RKO (cell line): ENCODE measurements at regions not wholly inside any gene's neighbourhood (a gene's known extent, or its start where the extent isn't known, plus 50 kb on each side); places are given as distances from the start of the nearest gene placed in this dataset.
"Not testable (repeated sequence)": the region's sequence is repeated elsewhere in the genome, so short reads cannot be mapped to it uniquely, and the experiment has no call there.

ENCODE experiments used
- DNase-seq: peaks from one replicate; pipeline ENCODE4 v3.0.0-alpha.2; 2016; ENCODE audit warnings: low spot score

- DNase-seq, result no peak
Observed at GRCh38 chr3:181264486-181264885, 274.9 kb upstream of the DNAJC19 start.

GRCh38 chr3:181253796-181254195, 264.3 kb upstream of the DNAJC19 start:
- DNase-seq, result no peak

DNA sequence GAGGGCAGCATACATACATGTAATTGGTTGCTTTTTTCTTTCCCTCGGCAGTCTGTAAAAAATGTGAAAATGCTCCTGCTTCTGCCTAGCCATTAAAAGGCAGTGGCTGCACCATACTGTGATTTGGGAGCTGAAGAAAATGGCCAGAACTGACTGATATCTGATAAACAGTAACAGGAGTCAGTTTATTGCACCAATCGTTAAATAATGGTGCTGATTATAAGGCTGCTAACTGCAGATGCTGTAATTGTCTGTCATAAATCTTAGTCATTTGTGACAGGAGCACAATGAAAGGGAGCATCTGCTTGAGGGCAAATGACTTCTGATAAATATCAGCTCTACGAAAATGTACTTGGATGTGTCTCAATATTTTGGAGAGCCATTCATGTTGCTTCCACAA, 263.1 kb upstream of the DNAJC19 start:
- no peak for DNase-seq

GRCh38 chr3:181250714-181251113, 261.2 kb upstream of the DNAJC19 start:
- no peak for DNase-seq

DNA sequence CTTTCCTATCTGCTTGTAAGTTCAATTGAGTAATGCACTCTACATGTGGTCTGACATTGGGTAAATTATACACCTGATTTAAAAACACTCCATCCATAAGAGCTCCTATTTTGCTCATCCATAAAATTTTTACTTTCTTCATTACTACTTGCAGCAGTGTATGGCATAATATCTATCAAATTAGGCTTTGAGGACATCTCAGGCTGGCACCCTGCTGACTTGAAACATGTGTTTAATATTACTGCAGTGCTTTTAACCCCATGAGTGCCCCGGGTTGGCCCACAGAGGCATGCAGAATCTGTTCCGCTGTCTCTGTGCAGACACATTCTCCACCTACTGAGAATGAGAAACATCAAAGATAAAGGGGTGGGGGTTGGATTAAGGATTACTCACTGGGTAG, 249.9 kb upstream of the DNAJC19 start:
- no peak for DNase-seq

- DNase-seq, result no peak
Observed at GRCh38 chr3:181230258-181230657, 240.7 kb upstream of the DNAJC19 start.

DNA sequence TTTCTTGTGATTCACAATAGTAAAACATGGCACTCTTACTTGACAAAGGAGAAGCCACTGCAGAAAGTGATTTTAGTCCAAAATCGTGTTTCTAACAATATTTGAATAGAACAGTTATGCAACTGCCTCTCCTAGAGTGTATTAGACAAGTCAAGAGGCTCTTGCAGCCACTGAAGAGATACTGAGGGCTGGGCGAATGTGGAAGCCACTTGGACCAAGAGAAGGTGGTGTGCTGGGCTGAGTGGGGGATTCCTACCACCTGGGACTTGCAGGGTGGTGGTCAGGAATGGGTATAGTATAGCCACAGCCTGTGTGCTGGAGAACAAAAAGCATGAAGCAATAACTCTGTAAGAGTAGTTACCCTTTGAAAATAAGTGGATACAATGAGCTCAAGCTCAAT, 223.8 kb upstream of the DNAJC19 start:
- no peak for DNase-seq

- DNase-seq, result peak; percentile 11
Observed at GRCh38 chr3:181212271-181212670, 222.7 kb upstream of the DNAJC19 start.

DNA sequence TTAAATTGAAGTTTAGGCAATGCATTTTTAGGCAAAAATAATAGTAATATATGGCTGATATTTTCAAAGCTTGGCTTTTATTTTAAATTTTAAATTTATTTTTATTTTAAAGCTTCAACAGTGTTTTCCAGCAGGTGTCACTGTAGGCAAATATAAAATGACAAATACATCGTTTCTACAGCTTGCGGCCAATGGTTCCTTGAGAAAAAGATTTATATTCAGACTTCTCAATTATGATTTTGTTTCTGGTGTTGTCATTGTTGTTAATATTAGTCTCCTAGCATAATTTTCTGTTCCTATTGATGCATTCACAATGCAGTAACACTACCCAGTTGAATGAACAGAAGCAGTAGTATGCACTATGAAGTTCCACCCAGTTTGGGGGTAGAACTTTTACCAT, 220.7 kb upstream of the DNAJC19 start:
- DNase-seq, result peak; percentile 37

DNA sequence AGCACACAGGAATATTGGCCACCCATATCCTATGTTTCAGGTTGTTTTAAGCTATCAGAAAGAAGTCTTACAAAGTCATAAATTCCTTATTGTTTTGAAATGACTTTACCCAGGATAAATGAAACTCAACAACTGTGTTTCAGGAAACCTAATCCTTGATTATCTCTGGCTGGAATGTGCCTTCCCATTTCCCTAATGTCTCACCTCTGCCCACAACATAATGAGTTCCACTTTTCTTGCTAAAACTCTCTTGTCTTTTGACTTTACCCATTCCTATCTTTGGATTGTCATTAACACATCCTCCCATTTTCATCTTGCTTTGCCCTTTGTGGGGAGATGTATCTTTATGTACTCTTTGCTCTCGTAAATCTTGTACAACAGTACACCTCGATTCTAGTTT, 200.0 kb upstream of the DNAJC19 start:
- DNase-seq, result no peak

DNA sequence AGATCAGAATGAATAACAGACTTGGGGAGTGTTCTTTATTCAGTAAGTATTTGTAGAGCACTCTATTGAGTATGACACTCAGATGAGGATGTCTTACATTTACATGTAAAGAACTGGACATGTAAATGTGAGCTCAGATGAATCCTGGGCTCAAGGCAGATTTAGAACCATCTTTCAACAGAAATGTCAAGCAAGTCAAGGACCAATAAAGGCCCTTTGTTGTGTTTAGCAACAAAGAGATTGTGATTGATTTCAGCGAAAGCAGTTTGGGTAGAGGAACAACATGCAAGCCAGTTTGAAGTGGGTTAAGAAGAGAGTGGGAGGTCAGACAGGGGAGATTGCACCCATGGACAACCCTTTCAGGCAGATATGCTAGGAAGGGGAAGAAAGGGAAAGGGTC, 194.2 kb upstream of the DNAJC19 start:
- DNase-seq, result no peak

- not testable (repeated sequence) for DNase-seq
Observed at GRCh38 chr3:181183057-181183456, 193.5 kb upstream of the DNAJC19 start.

- DNase-seq, result no peak
Observed at GRCh38 chr3:181178991-181179390, 189.5 kb upstream of the DNAJC19 start.

GRCh38 chr3:181176601-181177000, 187.1 kb upstream of the DNAJC19 start:
- DNase-seq, result peak; percentile 67

- no peak for DNase-seq
Observed at GRCh38 chr3:181174676-181175233, 185.2 kb upstream of the DNAJC19 start.

GRCh38 chr3:181174022-181174421, 184.5 kb upstream of the DNAJC19 start:
- no peak for DNase-seq

DNA sequence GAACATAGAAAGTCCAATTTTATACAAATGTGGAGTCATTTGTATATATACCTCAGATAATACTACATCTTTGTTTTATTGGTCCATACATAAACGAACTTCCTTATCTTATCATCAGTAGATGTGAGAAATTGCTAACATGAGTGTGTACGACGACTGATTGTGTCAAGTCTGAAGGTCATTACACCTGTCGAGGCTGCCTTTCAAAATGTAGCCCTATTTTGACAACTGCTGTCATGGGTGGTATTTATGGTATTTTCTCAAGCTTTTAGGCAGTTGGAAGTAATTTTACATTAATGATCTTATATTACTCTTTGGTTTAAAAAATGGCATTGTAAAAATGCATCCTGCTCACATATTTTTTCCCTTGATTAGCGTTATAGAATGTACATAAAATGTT, 183.7 kb upstream of the DNAJC19 start:
- no peak for DNase-seq

- DNase-seq, result no peak
Observed at GRCh38 chr3:181134873-181135272, 145.3 kb upstream of the DNAJC19 start.

DNA sequence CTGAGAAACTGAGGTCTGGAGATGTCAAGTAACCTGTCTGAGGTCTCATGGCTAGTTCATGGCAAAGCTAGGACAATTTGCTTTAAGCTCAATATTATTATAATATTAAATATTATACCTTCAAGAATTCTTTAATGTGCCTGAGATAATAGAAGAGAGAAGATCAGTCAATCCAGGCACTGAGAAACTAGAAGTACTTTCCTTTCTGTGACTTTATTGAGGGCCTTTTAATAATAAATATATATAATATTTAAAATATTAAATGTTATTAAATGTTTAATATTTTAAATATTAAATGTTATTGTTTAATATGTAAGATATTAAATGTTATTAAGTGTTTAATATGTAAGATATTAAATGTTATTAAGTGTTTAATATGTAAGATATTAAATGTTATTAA, 144.3 kb upstream of the DNAJC19 start:
- no peak for DNase-seq

DNA sequence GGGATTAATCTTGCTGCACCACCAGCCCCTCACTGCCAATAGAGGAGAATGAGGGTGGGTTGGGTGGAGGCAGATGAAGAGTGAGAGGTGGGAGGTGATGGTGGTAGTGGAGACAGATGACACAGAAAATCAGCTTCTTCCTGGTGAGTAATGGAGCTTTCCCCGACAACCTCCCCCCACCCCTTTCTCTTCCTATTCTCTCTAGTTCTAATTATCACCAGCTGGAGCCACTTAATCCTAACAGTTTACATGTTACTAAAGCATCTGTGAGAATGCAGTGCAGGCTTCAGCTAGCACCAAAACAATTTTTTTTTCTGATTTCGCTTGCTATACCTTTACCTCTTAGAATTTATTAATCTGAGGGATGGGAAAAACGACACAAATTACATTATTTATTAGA, 116.1 kb upstream of the DNAJC19 start:
- DNase-seq, result no peak

DNA sequence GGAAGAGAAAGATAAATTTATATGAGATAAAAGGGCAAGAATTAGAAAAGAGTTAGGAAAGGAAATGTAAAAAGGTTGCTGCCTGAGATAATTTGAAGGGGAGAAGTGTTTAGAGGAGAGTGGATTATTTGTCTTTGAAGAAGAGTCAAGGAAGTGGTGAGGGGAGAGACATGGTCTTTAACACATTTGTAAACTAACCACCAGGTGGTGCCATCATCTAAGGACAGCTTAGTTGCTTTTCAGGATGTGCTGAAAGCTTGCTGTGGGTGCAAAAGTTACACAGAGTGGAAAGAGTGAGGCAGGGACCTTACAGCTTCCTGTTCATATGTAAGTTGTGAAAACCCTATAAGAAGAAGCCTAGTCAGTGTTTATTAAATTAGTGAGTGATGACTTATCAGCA, 114.1 kb upstream of the DNAJC19 start:
- peak; percentile 53 for DNase-seq

GRCh38 chr3:181086011-181086410, 96.5 kb upstream of the DNAJC19 start:
- no peak for DNase-seq

GRCh38 chr3:181081930-181082329, 92.4 kb upstream of the DNAJC19 start:
- no peak for DNase-seq

- DNase-seq, result peak; percentile 8
Observed at GRCh38 chr3:181076558-181076957, 87.0 kb upstream of the DNAJC19 start.

GRCh38 chr3:181075098-181075497, 85.6 kb upstream of the DNAJC19 start:
- DNase-seq, result no peak
